Glutamatergic neuron (in vitro differentiated cells): ENCODE measurements at regions not wholly inside any gene's neighbourhood (a gene's known extent, or its start where the extent isn't known, plus 50 kb on each side); places are given as distances from the start of the nearest gene placed in this dataset.

ENCODE experiments used
- DNase-seq: peaks from one replicate; pipeline ENCODE4 v3.0.0; 2022
- H3K27ac Mint-ChIP-seq: one replicate; pipeline ENCODE4 v1.8.0; 2020; ENCODE audit warnings: mild to moderate bottlenecking, mixed read lengths, inconsistent platforms; ENCODE audit not compliant: unreplicated experiment
- H3K27me3 Mint-ChIP-seq: one replicate; pipeline ENCODE4 v1.8.0; 2020; ENCODE audit warnings: mild to moderate bottlenecking, moderate library complexity, mixed read lengths, inconsistent platforms; ENCODE audit not compliant: unreplicated experiment
- H3K36me3 Mint-ChIP-seq: one replicate; pipeline ENCODE4 v1.8.0; 2020; ENCODE audit warnings: mild to moderate bottlenecking, mixed read lengths, inconsistent platforms; ENCODE audit not compliant: unreplicated experiment
- H3K4me1 Mint-ChIP-seq: one replicate; pipeline ENCODE4 v1.8.0; 2020; ENCODE audit warnings: mild to moderate bottlenecking, low read depth, mixed read lengths, inconsistent platforms; ENCODE audit not compliant: unreplicated experiment
- H3K4me3 Mint-ChIP-seq: one replicate; pipeline ENCODE4 v1.8.0; 2020; ENCODE audit warnings: mild to moderate bottlenecking, mixed read lengths, inconsistent platforms; ENCODE audit not compliant: unreplicated experiment
- H3K9me3 Mint-ChIP-seq: one replicate; pipeline ENCODE4 v1.8.0; 2020; ENCODE audit warnings: mild to moderate bottlenecking, moderate library complexity, mixed read lengths, inconsistent platforms; ENCODE audit not compliant: unreplicated experiment
- TF ChIP-seq, protein P1 (sequence below): fragments of 200-600 bp; sonication (generic); IDR thresholded peaks from one replicate; pipeline ENCODE4 v1.5.0; 2021; ENCODE audit not compliant: partially characterized antibody, unreplicated experiment

DNA sequence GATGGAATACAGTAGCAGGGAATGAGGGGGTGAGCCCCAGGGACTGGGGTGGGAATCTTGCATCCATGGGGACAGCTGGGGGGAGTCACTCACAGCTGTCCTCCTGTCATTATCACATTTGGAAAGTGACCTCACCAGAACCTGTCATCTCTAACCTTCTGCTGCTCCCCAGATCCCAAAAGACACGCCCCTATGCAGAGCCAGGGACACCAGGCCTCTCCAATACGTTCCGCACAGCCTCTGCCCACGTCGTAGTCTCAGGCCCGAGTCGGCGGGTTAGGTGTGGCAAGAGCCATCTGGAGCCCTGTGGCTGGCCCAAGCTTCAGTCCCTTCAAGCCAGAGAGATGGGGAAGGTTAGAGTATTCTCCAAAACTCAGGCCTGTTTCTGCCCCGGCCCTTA lies 214.3 kb downstream of the ENGASE start:
- H3K4me3 Mint-ChIP-seq: peak overlapping the region; percentile 32
- TF ChIP-seq, protein P1, sequence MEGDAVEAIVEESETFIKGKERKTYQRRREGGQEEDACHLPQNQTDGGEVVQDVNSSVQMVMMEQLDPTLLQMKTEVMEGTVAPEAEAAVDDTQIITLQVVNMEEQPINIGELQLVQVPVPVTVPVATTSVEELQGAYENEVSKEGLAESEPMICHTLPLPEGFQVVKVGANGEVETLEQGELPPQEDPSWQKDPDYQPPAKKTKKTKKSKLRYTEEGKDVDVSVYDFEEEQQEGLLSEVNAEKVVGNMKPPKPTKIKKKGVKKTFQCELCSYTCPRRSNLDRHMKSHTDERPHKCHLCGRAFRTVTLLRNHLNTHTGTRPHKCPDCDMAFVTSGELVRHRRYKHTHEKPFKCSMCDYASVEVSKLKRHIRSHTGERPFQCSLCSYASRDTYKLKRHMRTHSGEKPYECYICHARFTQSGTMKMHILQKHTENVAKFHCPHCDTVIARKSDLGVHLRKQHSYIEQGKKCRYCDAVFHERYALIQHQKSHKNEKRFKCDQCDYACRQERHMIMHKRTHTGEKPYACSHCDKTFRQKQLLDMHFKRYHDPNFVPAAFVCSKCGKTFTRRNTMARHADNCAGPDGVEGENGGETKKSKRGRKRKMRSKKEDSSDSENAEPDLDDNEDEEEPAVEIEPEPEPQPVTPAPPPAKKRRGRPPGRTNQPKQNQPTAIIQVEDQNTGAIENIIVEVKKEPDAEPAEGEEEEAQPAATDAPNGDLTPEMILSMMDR: no peak
- H3K27me3 Mint-ChIP-seq: peaks cover 36% of the 10 kb centered on the region
- H3K9me3 Mint-ChIP-seq: peaks cover 25% of the 10 kb centered on the region
- H3K36me3 Mint-ChIP-seq: no peaks in the 10 kb centered on the region
- DNase-seq: peak; percentile 61
- H3K27ac Mint-ChIP-seq: peak overlapping the region; percentile 93
- H3K4me1 Mint-ChIP-seq: peaks cover 62% of the 10 kb centered on the region

DNA sequence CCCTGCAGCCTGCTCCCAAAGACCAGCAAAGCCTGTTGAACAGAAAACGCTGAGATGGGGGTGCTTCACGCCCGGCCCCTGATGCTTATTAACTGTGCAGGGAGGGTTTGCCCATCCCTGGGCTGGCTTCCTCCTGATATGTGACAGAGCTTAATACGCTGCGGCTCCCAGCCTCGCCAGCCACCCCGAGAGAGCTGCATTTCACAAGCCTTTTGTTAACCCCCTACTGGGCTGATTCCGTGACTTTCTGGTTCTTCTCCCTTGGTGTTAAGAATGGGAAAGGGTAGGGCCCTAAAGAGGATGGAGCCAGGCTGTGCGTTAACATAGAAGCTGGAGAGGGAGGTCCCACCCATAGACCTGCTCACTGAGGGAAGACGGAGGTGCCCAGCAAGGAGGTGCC lies 211.8 kb downstream of the ENGASE start:
- no peak overlapping the region for H3K4me3 Mint-ChIP-seq
- TF ChIP-seq, protein P1: no peak
- H3K27me3 Mint-ChIP-seq: peaks cover 30% of the 10 kb centered on the region
- H3K27ac Mint-ChIP-seq: peak overlapping the region; percentile 33
- peaks cover 55% of the 10 kb centered on the region for H3K4me1 Mint-ChIP-seq
- H3K9me3 Mint-ChIP-seq: peaks cover 29% of the 10 kb centered on the region
- no peak for DNase-seq
- no peaks in the 10 kb centered on the region for H3K36me3 Mint-ChIP-seq

DNA sequence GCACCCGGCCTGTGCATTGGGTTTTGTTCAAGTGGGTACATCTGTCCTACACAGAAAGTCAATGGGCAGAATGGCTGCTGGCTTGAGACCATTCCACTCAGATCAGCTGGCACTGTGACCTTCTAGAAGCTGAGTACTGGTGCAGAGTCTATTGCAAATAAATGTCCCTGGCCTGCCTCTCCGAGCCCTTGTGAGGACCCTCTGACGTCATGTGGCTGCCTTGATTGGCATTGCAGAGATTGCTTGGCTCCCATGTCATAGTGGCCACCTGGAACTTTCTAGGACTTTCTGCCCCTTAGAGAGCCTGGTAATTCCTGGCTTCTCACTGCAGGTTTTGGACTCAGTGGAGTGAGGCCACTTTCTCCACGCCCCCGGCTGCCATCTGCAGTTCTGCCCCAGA lies 211.3 kb downstream of the ENGASE start:
- H3K4me1 Mint-ChIP-seq: peaks cover 52% of the 10 kb centered on the region
- no peak overlapping the region for H3K4me3 Mint-ChIP-seq
- peaks cover 27% of the 10 kb centered on the region for H3K9me3 Mint-ChIP-seq
- H3K36me3 Mint-ChIP-seq: no peaks in the 10 kb centered on the region
- DNase-seq: no peak
- H3K27me3 Mint-ChIP-seq: peaks cover 34% of the 10 kb centered on the region
- TF ChIP-seq, protein P1: no peak
- H3K27ac Mint-ChIP-seq: no peak overlapping the region

DNA sequence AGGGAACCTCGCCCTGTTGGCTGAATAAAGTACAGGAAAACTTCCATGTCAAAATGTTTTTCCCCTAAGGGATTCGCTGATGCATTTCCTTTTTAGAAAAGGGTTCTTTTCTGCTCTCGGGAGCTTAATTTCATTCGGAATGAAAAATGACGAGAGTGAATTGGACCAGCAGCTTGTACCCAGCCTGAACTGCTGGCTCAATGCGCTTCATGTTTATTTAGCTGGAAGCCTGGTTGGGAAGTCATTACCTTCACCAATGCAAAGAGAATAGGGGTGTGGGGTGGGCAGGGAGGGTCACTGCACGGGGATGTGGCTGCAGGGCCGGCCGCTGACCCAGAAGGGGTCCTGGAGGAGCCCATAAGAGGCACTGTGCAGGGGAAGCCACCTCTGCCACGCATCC lies 207.7 kb downstream of the ENGASE start:
- no peak for DNase-seq
- Mint-ChIP-seq H3K4me1 (peaks cover 24% of the 10 kb centered on the region), H3K36me3 (no peaks in the 10 kb centered on the region), H3K9me3 (peaks cover 14% of the 10 kb centered on the region), H3K27me3 (peaks cover 12% of the 10 kb centered on the region), H3K27ac (no peak overlapping the region), H3K4me3 (no peak overlapping the region)
- TF ChIP-seq, protein P1: no peak

DNA sequence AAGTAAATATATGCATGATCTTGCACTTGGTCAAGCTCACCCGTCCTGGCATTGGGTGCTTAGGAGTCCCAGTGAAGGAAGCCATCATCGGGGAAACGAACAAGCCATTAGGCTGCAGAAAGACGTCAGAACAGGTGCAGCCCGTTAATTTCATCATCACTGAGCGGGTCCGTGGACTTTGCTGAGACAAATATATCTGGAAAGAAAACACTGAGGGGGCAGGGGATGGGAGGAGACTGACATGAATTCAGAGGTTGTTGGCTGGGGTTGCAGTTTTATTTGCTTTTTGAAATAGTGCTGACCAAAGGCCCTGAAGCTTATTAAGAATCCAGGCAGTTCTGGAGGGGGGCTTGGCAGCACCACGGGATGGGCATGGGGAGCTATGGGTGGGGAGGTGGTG lies 207.2 kb downstream of the ENGASE start:
- Mint-ChIP-seq H3K27ac (no peak overlapping the region), H3K27me3 (peaks cover 12% of the 10 kb centered on the region), H3K9me3 (peaks cover 14% of the 10 kb centered on the region), H3K36me3 (no peaks in the 10 kb centered on the region), H3K4me3 (peak overlapping the region; percentile 8), H3K4me1 (peaks cover 22% of the 10 kb centered on the region)
- TF ChIP-seq, protein P1: no peak
- DNase-seq: no peak
